ENCODE measurements at regions not wholly inside any gene's neighbourhood (a gene's known extent, or its start where the extent isn't known, plus 50 kb on each side); places are given as distances from the start of the nearest gene placed in this dataset.
"Not testable (repeated sequence)": the region's sequence is repeated elsewhere in the genome, so short reads cannot be mapped to it uniquely, and the experiment has no call there.

DNA sequence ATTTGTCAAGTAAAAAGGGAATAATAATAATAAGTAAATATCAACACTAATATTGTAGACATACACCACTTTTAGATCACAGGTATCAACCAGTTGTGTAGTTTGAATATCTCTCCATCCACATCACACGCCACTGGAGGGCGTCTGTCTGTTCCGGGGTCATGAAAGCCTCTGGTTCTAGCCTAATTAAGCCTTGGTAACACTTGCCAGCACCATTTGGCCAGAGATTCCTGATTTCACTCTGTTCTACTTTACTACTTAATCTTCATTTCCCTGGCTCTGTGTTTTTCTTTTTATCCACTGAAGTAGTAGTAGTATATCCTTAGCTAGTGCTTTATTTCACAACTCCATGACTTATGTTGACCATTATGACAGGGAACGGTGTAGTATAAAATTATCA lies 285.6 kb upstream of the POM121L12 start:
- no peak for DNase-seq
- WGBS, 2 donors: 57% methylated on average over 4 of the region's 4 CpGs
- H3K27me3 ChIP-seq: no peaks in the 10 kb centered on the region
- TF ChIP-seq POLR2AphosphoS5 (IDR thresholded peaks at IDR 0.05): no peak
- TF ChIP-seq POLR2A (IDR thresholded peaks at IDR 0.05): no peak
- TF ChIP-seq, protein P1, sequence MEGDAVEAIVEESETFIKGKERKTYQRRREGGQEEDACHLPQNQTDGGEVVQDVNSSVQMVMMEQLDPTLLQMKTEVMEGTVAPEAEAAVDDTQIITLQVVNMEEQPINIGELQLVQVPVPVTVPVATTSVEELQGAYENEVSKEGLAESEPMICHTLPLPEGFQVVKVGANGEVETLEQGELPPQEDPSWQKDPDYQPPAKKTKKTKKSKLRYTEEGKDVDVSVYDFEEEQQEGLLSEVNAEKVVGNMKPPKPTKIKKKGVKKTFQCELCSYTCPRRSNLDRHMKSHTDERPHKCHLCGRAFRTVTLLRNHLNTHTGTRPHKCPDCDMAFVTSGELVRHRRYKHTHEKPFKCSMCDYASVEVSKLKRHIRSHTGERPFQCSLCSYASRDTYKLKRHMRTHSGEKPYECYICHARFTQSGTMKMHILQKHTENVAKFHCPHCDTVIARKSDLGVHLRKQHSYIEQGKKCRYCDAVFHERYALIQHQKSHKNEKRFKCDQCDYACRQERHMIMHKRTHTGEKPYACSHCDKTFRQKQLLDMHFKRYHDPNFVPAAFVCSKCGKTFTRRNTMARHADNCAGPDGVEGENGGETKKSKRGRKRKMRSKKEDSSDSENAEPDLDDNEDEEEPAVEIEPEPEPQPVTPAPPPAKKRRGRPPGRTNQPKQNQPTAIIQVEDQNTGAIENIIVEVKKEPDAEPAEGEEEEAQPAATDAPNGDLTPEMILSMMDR (IDR thresholded peaks at IDR 0.05): no peak
- TF ChIP-seq EP300 (IDR thresholded peaks at IDR 0.05): no peak
- no peaks in the 10 kb centered on the region for H3K9me3 ChIP-seq
- H3K4me3 ChIP-seq: no peak overlapping the region
- H3K36me3 ChIP-seq: no peaks in the 10 kb centered on the region
- H3K4me1 ChIP-seq: no peaks in the 10 kb centered on the region
- H3K27ac ChIP-seq: no peak overlapping the region
- intact Hi-C loops (cut with DNase I): no loop called here

GRCh38 chr7:52747817-52748216 lies 287.6 kb upstream of the POM121L12 start:
- no peaks in the 10 kb centered on the region for H3K9me3 ChIP-seq
- DNase-seq: no peak
- no peaks in the 10 kb centered on the region for H3K36me3 ChIP-seq
- TF ChIP-seq POLR2AphosphoS5 (IDR thresholded peaks at IDR 0.05): no peak
- TF ChIP-seq, protein P1 (IDR thresholded peaks at IDR 0.05): no peak
- no peak for TF ChIP-seq POLR2A (IDR thresholded peaks at IDR 0.05)
- intact Hi-C loops (cut with DNase I): no loop called here
- 61 to 68% methylated on average over 3 of the region's 3 CpGs for WGBS, 2 donors
- H3K4me3 ChIP-seq: no peak overlapping the region
- no peaks in the 10 kb centered on the region for H3K27me3 ChIP-seq
- no peaks in the 10 kb centered on the region for H3K4me1 ChIP-seq
- H3K27ac ChIP-seq: no peak overlapping the region

DNA sequence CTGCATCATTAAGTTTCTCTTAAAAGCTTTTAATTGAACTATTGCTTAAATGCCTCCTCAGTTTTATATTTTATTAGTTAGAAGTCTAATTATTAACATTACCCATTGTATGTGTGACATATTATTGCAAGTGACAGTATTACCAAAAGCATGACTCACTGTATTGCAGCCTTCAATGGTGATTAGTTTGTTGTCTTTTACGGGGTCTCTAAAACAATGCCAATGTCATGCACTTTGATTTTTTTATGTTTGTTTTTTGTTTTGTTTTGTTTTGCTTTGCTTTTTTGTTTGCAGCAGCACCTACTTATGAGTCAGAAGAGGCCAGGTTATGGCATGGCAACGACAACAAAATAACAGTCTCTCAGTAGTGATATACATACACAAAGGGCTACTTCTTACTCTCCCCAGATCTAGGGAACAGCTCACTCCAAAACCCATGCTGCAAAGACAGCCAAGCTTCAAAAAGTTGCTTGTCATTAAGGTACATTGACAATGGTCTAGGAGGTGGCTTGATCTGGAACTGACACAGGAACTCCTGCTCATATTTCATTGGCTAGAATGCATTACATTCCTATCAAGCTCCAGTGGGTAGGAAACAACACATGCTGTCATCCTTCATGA lies 293.7 kb upstream of the POM121L12 start:
- Histone ChIP-seq H3K36me3 (no peaks in the 10 kb centered on the region), H3K4me3 (no peak overlapping the region), H3K27me3 (no peaks in the 10 kb centered on the region), H3K4me1 (no peaks in the 10 kb centered on the region), H3K9me3 (peaks cover 0 to 7% (median 0%) of the 10 kb centered on the region in 4 donors), H3K27ac (no peak overlapping the region)
- intact Hi-C loops (cut with DNase I): no loop called here
- no peak for TF ChIP-seq EP300 (IDR thresholded peaks at IDR 0.05)
- no peak for TF ChIP-seq POLR2AphosphoS5 (IDR thresholded peaks at IDR 0.05)
- TF ChIP-seq, protein P1 (IDR thresholded peaks at IDR 0.05): no peak
- no peak for TF ChIP-seq POLR2A (IDR thresholded peaks at IDR 0.05)
- no peak for DNase-seq
- 59 to 75% methylated on average over 2 of the region's 2 CpGs for WGBS, 2 donors

- no peaks in the 10 kb centered on the region for H3K27me3 ChIP-seq
- intact Hi-C loops (cut with DNase I): no loop called here
- no peak for DNase-seq
- no peaks in the 10 kb centered on the region for H3K36me3 ChIP-seq
- H3K27ac ChIP-seq: no peak overlapping the region
- peaks cover 0 to 4% (median 0%) of the 10 kb centered on the region in 4 donors for H3K9me3 ChIP-seq
- H3K4me1 ChIP-seq: no peaks in the 10 kb centered on the region
- H3K4me3 ChIP-seq: no peak overlapping the region
- WGBS, 2 donors: 82 to 86% methylated on average over 4 of the region's 4 CpGs
- TF ChIP-seq POLR2A (IDR thresholded peaks at IDR 0.05) (no peak), EP300 (IDR thresholded peaks at IDR 0.05) (no peak), POLR2AphosphoS5 (IDR thresholded peaks at IDR 0.05) (no peak)
- TF ChIP-seq, protein P1 (IDR thresholded peaks at IDR 0.05): no peak
Measured at GRCh38 chr7:52735656-52736055, 299.8 kb upstream of the POM121L12 start.

DNA sequence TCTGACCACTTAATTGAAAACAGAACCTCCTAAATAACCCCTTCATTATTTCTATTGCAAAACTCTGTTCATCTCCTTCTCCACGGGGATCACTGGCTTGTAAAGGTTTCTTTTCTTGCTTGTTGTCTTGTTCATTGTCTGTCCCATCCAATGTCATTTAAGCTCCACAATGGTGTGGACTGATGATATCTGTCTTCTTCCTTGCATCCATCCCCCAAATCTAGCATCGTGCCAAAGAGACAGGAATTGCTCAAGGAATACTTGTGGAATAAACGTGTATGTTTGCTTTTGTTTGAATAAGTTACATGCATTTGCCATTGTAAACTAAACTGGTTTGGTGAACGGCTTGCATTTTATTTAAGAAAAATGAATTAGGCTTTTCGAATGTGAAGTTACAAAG lies 306.8 kb upstream of the POM121L12 start:
- H3K36me3 ChIP-seq; H3K4me3 ChIP-seq; H3K27ac ChIP-seq; H3K9me3 ChIP-seq; H3K4me1 ChIP-seq; H3K27me3 ChIP-seq; DNase-seq; intact Hi-C loops (cut with DNase I): not testable (repeated sequence)
- WGBS, 2 donors: 68 to 83% methylated on average over 5 of the region's 5 CpGs

Measured in sigmoid colon (tissue), 6 donors.